Liver (tissue), 8 donors: ENCODE measurements at regions not wholly inside any gene's neighbourhood (a gene's known extent, or its start where the extent isn't known, plus 50 kb on each side); places are given as distances from the start of the nearest gene placed in this dataset.

Experiments
- DNase-seq: peaks from one replicate; pipeline ENCODE4 v3.0.0-alpha.2; 2017; ENCODE audit warnings: low spot score
- H3K27ac ChIP-seq, 2 donors: one replicate each; pipeline ENCODE4 v1.7.0; 2013; ENCODE audit warnings: inconsistent platforms in 2 of 2, low read length in 2 of 2, control low read depth in 1 of 2, low read depth in 1 of 2, mild to moderate bottlenecking in 1 of 2
- H3K27me3 ChIP-seq, 4 donors: one replicate each; pipeline versions ENCODE4 v1.6.1 to v1.7.0; 2013; ENCODE audit warnings: low read length in 3 of 4, inconsistent platforms in 1 of 4, mild to moderate bottlenecking in 1 of 4, moderate library complexity in 1 of 4; ENCODE audit not compliant: control insufficient read depth in 4 of 4, insufficient read depth in 4 of 4
- H3K36me3 ChIP-seq, 4 donors: one replicate each; pipeline versions ENCODE4 v1.6.1 to v1.7.0; 2013; ENCODE audit warnings: low read length in 3 of 4, mild to moderate bottlenecking in 3 of 4, low read depth in 1 of 4, moderate library complexity in 1 of 4; ENCODE audit not compliant: control insufficient read depth in 4 of 4, insufficient read depth in 3 of 4
- H3K4me1 ChIP-seq, 4 donors: one replicate each; pipeline versions ENCODE4 v1.6.1 to v1.7.0; 2013; ENCODE audit warnings: low read length in 3 of 4, mild to moderate bottlenecking in 3 of 4, moderate library complexity in 1 of 4; ENCODE audit not compliant: control insufficient read depth in 4 of 4, insufficient read depth in 4 of 4
- H3K4me3 ChIP-seq, 3 donors: one replicate each; pipeline versions ENCODE4 v1.6.1 to v1.7.0; 2013; ENCODE audit warnings: low read length in 3 of 3, control low read depth in 1 of 3, low read depth in 1 of 3, mild to moderate bottlenecking in 1 of 3
- H3K9ac ChIP-seq, 2 donors: one replicate each; pipeline ENCODE4 v1.7.0; 2013; ENCODE audit warnings: low read length in 2 of 2, mild to moderate bottlenecking in 2 of 2, moderate library complexity in 2 of 2, control low read depth in 1 of 2, low read depth in 1 of 2
- H3K9me3 ChIP-seq, 4 donors: one replicate each; pipeline versions ENCODE4 v1.6.1 to v1.7.0; 2013; ENCODE audit warnings: low read length in 3 of 4; ENCODE audit not compliant: control insufficient read depth in 4 of 4
- ATF3 ChIP-seq: IDR thresholded peaks from 2 replicates; pipeline ENCODE4 v1.6.1; 2016; ENCODE audit warnings: antibody characterized with exemption
- CTCF ChIP-seq: fragments of 150-350 bp; IDR thresholded peaks from 2 replicates; pipeline ENCODE4 v1.5.1; 2017; ENCODE audit warnings: improper control_type of control experiment, low read depth, low read length; ENCODE audit not compliant: missing input control
- EGR1 ChIP-seq, 2 donors: IDR thresholded peaks; 2 replicates each; pipeline ENCODE4 v1.6.1; 2016 to 2018; ENCODE audit warnings: antibody characterized with exemption in 2 of 2, low read depth in 2 of 2
- FOXA1 ChIP-seq: IDR thresholded peaks from 2 replicates; pipeline ENCODE4 v1.6.1; 2016; ENCODE audit warnings: antibody characterized with exemption
- FOXA2 ChIP-seq: IDR thresholded peaks from 2 replicates; pipeline ENCODE4 v1.6.1; 2016; ENCODE audit warnings: antibody characterized with exemption
- GABPA ChIP-seq, 2 donors: IDR thresholded peaks in 1 of 2; conservative IDR thresholded peaks in 1 of 2; 2 replicates each; pipeline ENCODE4 v1.6.1; 2016; ENCODE audit warnings: antibody characterized with exemption in 2 of 2, mild to moderate bottlenecking in 1 of 2, moderate library complexity in 1 of 2
- HNF4A ChIP-seq, 2 donors: conservative IDR thresholded peaks; 2 replicates each; pipeline ENCODE4 v1.6.1; 2016; ENCODE audit warnings: antibody characterized with exemption in 2 of 2, mild to moderate bottlenecking in 2 of 2
- HNF4G ChIP-seq: IDR thresholded peaks from 2 replicates; pipeline ENCODE4 v1.6.1; 2016; ENCODE audit warnings: antibody characterized with exemption
- JUND ChIP-seq, 2 donors: IDR thresholded peaks; 2 replicates each; pipeline ENCODE4 v1.6.1; 2016; ENCODE audit warnings: antibody characterized with exemption in 2 of 2
- MAX ChIP-seq: IDR thresholded peaks from 2 replicates; pipeline ENCODE4 v1.6.1; 2016; ENCODE audit warnings: antibody characterized with exemption
- NR2F2 ChIP-seq: IDR thresholded peaks from 2 replicates; pipeline ENCODE4 v1.6.1; 2016; ENCODE audit warnings: antibody characterized with exemption
- RAD21 ChIP-seq, 2 donors: IDR thresholded peaks; 2 replicates each; pipeline ENCODE4 v1.6.1; 2016; ENCODE audit warnings: antibody characterized with exemption in 2 of 2, mild to moderate bottlenecking in 2 of 2
- REST ChIP-seq: IDR thresholded peaks from 2 replicates; pipeline ENCODE4 v1.6.1; 2016; ENCODE audit warnings: antibody characterized with exemption, mild to moderate bottlenecking
- RXRA ChIP-seq, 2 donors: IDR thresholded peaks; 2 replicates each; pipeline ENCODE4 v1.6.1; 2017 to 2018; ENCODE audit warnings: antibody characterized with exemption in 2 of 2, mild to moderate bottlenecking in 1 of 2
- SP1 ChIP-seq: IDR thresholded peaks from 2 replicates; pipeline ENCODE4 v1.6.1; 2018; ENCODE audit warnings: antibody characterized with exemption, mild to moderate bottlenecking
- TAF1 ChIP-seq: conservative IDR thresholded peaks from 2 replicates; pipeline ENCODE4 v1.6.1; 2016; ENCODE audit warnings: antibody characterized with exemption, mild to moderate bottlenecking
- YY1 ChIP-seq: IDR thresholded peaks from 2 replicates; pipeline ENCODE4 v1.6.1; 2016; ENCODE audit warnings: antibody characterized with exemption, mild to moderate bottlenecking
- ZBTB33 ChIP-seq: IDR thresholded peaks from 2 replicates; pipeline ENCODE4 v1.6.1; 2016; ENCODE audit warnings: antibody characterized with exemption
- WGBS: extraction: QIAGEN DNeasy Blood & Tissue Kit; methylation state at CpG from one replicate; pipeline ENCODE4 v1.1.7; 2013; 5-methylcytosine and 5-hydroxymethylcytosine counted together
- donor health status: healthy.
- donor health status: healthy.
- donor health status: healthy.
- donor health status: healthy.
- donor health status: healthy.

GRCh38 chr3:72262736-72263135 lies 477.8 kb upstream of the PROK2 start:
- TF ChIP-seq RXRA (IDR thresholded peaks at IDR 0.05) = peak in 1 of 2 donors; percentile 7
- TF ChIP-seq REST = no peak
- no peak for TF ChIP-seq TAF1
- peak; percentile 56 for TF ChIP-seq NR2F2
- no peak for TF ChIP-seq ATF3
- peak; percentile 83 to 90 for TF ChIP-seq HNF4A (conservative IDR thresholded peaks at IDR 0.05)
- TF ChIP-seq YY1 = no peak
- TF ChIP-seq EGR1 (IDR thresholded peaks at IDR 0.05; ENCODE audit: low read depth in 2 of 2) = no peak
- no peak for TF ChIP-seq JUND (IDR thresholded peaks at IDR 0.05)
- TF ChIP-seq CTCF = no peak
- TF ChIP-seq ZBTB33 = no peak
- no peak for TF ChIP-seq MAX
- no peak for TF ChIP-seq FOXA1
- peak; percentile 70 for TF ChIP-seq HNF4G
- peak in 1 of 2 donors; percentile 62 for TF ChIP-seq RAD21 (IDR thresholded peaks at IDR 0.05)
- no peak for TF ChIP-seq FOXA2
- TF ChIP-seq SP1 = peak; percentile 57
- TF ChIP-seq GABPA (IDR thresholded peaks at IDR 0.05 in 1 of 2, conservative IDR thresholded peaks at IDR 0.05 in 1 of 2) = no peak
- H3K9ac ChIP-seq = no peak overlapping the region
- H3K27ac ChIP-seq = no peak overlapping the region
- no peaks in the 10 kb centered on the region for H3K36me3 ChIP-seq
- DNase-seq = no peak
- peaks cover 2 to 12% (median 8%) of the 10 kb centered on the region in 4 donors for H3K4me1 ChIP-seq
- WGBS = 30% methylated on average over 3 of the region's 3 CpGs
- no peaks in the 10 kb centered on the region for H3K27me3 ChIP-seq
- H3K9me3 ChIP-seq = no peaks in the 10 kb centered on the region
- H3K4me3 ChIP-seq = no peak overlapping the region
